ENCODE measurements at regions not wholly inside any gene's neighbourhood (a gene's known extent, or its start where the extent isn't known, plus 50 kb on each side); places are given as distances from the start of the nearest gene placed in this dataset.

DNA sequence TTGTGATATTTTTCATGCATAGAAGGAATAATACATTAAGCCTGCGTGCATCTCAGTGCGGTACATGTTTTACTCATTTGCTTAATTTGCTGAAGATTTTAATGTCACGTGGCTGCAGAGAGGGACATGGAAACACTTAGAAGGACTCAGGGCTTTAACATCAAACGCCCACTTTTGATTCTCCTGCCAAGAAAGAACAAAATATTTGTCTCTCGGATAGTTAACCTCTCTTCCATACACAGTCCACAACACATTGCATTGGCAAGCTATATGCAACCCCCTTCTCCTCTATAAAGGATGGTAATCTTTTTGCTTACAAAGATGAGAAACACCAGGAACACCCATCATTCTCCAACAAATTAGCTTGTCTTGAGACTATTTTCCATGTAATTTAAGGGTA lies 148.0 kb upstream of the NRP1 start:
- TF ChIP-seq FOXP2 (optimal IDR thresholded peaks at IDR 0.05; ENCODE audit: borderline replicate concordance, extremely low read depth, extremely low read length, insufficient read depth) (no peak), SIN3A (IDR thresholded peaks at IDR 0.05; ENCODE audit: borderline replicate concordance, insufficient read depth, low read length) (no peak), TAF1 (IDR thresholded peaks at IDR 0.05; ENCODE audit: borderline replicate concordance, insufficient read depth, low read length) (no peak), POLR2AphosphoS5 (IDR thresholded peaks at IDR 0.05; ENCODE audit: low read depth, low read length) (no peak)
- TF ChIP-seq, protein P1, sequence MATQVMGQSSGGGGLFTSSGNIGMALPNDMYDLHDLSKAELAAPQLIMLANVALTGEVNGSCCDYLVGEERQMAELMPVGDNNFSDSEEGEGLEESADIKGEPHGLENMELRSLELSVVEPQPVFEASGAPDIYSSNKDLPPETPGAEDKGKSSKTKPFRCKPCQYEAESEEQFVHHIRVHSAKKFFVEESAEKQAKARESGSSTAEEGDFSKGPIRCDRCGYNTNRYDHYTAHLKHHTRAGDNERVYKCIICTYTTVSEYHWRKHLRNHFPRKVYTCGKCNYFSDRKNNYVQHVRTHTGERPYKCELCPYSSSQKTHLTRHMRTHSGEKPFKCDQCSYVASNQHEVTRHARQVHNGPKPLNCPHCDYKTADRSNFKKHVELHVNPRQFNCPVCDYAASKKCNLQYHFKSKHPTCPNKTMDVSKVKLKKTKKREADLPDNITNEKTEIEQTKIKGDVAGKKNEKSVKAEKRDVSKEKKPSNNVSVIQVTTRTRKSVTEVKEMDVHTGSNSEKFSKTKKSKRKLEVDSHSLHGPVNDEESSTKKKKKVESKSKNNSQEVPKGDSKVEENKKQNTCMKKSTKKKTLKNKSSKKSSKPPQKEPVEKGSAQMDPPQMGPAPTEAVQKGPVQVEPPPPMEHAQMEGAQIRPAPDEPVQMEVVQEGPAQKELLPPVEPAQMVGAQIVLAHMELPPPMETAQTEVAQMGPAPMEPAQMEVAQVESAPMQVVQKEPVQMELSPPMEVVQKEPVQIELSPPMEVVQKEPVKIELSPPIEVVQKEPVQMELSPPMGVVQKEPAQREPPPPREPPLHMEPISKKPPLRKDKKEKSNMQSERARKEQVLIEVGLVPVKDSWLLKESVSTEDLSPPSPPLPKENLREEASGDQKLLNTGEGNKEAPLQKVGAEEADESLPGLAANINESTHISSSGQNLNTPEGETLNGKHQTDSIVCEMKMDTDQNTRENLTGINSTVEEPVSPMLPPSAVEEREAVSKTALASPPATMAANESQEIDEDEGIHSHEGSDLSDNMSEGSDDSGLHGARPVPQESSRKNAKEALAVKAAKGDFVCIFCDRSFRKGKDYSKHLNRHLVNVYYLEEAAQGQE (IDR thresholded peaks at IDR 0.05; ENCODE audit: insufficient read depth in 1 of 2, low read depth in 2 of 2, low read length in 2 of 2): no peak

DNA sequence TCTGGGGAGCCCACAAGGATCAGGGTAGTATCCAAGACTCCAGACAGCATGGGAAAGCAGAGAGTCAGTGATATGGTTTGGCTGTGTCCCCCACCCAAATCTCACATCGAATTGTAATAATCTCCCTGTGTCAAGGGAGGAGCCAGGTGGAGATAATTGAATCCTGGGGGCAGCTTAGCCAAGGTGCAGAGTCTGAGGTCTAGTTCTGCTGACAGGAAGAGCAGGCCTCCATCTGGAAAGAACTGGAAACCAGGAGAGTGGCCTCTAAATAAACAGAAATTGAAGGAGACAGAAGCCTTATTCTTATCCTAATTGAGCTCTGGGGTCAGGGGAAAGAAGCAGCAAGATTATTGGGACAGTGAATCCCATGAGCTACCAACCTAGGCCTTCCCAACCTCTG lies 146.7 kb upstream of the NRP1 start:
- TF ChIP-seq FOXP2 (optimal IDR thresholded peaks at IDR 0.05; ENCODE audit: borderline replicate concordance, extremely low read depth, extremely low read length, insufficient read depth) (no peak), SIN3A (IDR thresholded peaks at IDR 0.05; ENCODE audit: borderline replicate concordance, insufficient read depth, low read length) (no peak), TAF1 (IDR thresholded peaks at IDR 0.05; ENCODE audit: borderline replicate concordance, insufficient read depth, low read length) (no peak), POLR2AphosphoS5 (IDR thresholded peaks at IDR 0.05; ENCODE audit: low read depth, low read length) (no peak)
- TF ChIP-seq, protein P1 (IDR thresholded peaks at IDR 0.05; ENCODE audit: insufficient read depth in 1 of 2, low read depth in 2 of 2, low read length in 2 of 2): no peak

DNA sequence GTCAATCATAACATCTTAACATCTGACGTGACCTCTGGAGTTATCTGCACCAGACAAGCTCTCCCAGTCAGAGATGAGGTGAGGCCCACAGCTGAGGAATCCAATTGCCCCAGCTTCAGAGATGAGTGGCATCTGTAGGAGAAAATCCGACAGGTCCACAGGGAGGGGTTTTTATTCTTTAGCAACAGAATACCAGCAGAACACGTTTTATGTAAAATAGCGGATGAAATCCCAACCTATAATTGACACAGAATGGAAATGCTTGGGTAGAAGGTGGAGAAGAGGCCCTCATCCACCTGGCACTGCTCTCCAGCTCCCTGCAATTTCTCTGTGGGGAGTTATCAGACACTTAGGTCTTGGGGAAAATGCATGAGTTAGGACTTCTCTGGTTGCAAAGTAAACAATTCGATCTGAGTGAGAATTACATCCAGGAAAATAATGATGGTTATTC lies 144.2 kb upstream of the NRP1 start:
- TF ChIP-seq FOXP2 (optimal IDR thresholded peaks at IDR 0.05; ENCODE audit: borderline replicate concordance, extremely low read depth, extremely low read length, insufficient read depth): no peak
- no peak for TF ChIP-seq SIN3A (IDR thresholded peaks at IDR 0.05; ENCODE audit: borderline replicate concordance, insufficient read depth, low read length)
- TF ChIP-seq, protein P1 (IDR thresholded peaks at IDR 0.05; ENCODE audit: insufficient read depth in 1 of 2, low read depth in 2 of 2, low read length in 2 of 2): no peak

DNA sequence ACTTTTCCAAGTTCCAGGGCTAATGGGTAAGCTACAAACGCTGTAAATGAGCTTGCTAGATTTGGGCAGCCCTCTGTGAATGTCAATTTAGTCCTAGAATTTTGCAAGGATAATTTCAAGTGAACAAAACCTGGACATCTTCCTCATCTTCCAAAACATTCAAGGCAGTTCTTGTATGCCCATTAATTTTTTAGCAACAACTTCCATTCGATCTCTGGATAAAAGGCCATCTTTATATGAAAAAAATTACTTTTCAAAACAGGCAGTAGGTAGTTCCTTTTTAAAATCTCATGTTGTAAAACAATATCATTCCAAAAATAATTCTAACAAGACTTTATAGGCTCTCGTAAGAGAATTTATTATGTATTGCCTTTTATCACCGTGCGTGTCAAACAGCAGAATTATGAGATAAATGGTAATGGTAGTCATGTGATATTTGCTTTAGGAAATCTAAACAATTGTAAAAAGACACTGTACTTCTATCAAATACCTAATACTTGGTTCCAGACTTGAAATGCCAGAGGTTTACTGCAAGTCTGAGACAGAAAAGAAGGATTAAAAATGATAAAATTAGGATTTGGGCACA lies 143.7 kb upstream of the NRP1 start:
- TF ChIP-seq SIN3A (IDR thresholded peaks at IDR 0.05; ENCODE audit: borderline replicate concordance, insufficient read depth, low read length) (no peak), FOXP2 (optimal IDR thresholded peaks at IDR 0.05; ENCODE audit: borderline replicate concordance, extremely low read depth, extremely low read length, insufficient read depth) (no peak), POLR2AphosphoS5 (IDR thresholded peaks at IDR 0.05; ENCODE audit: low read depth, low read length) (no peak), TAF1 (IDR thresholded peaks at IDR 0.05; ENCODE audit: borderline replicate concordance, insufficient read depth, low read length) (no peak)
- TF ChIP-seq, protein P1 (IDR thresholded peaks at IDR 0.05; ENCODE audit: insufficient read depth in 1 of 2, low read depth in 2 of 2, low read length in 2 of 2): no peak

All from PFSK-1 (cell line).